Retina (tissue), 1 donor: ENCODE measurements at regions not wholly inside any gene's neighbourhood (a gene's known extent, or its start where the extent isn't known, plus 50 kb on each side); places are given as distances from the start of the nearest gene placed in this dataset.

ENCODE experiments used
- DNase-seq: peaks from one replicate; pipeline ENCODE4 v3.0.0-alpha.2; 2016

DNA sequence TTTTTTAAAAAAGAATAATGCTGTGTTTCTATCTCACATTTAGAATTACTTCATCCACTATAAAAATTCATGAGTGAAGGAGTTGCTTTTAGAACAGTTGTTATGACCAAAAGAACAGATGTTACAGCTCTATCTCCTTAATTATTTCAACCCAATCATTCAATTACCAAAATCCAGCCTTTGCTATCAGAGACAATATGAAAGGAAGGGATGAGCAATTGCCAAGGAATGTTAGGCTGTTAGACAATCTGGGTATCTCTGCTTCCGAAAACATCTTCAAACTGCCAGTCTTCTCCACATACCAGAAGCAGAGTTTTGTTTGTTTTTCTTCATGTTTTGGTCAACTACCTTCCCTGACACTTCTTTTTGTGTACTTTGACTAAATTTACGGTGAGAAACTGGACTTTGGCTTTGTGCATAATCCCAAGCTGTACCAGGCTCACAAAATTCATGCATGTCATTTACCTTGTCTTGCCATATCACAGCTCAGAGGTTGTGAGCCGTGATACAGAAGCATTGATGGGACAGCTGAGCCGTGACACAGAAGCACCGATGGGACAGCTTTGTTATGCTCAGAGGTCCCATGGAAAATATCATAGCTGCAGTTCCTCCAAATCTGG, 405.5 kb downstream of the KIF4B start:
- DNase-seq, result no peak

DNA sequence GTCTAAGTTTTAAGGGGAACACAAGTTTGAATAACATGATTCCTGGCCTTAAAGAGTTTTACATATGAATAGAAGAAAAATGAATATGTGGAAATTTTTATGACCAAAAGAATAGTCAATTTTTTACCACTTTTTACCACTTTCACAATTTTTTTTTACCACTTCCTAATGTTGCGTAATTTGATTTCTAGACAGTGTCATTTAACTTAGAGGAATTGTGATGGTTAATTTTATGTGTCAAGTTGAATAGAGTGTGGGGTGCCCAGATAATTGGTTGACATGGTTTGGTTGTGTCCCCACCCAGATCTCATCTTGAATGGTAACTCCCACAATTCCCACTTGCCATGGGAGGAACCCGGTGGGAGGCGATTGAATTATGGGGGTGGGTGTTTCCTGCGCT, 416.6 kb downstream of the KIF4B start:
- DNase-seq, result no peak

DNA sequence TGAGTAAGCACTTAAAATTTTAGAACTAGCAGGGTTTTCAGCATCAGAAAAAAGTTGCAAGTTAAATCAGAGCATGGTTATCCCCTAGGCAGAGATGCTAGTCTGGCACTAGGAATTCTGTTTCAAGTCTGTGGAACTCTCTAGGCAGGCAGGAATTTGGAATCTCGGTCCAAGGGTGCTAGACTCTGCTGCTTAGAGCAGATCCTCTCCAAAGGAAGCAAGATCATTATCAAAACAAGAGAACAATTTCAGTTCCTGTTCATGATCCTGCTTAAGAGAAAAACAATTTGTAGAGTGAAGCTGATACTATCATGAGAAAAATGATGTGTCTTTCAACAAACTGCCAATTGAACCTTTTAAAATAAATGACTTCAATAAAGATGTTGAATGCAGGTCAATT, 420.7 kb downstream of the KIF4B start:
- no peak for DNase-seq

DNA sequence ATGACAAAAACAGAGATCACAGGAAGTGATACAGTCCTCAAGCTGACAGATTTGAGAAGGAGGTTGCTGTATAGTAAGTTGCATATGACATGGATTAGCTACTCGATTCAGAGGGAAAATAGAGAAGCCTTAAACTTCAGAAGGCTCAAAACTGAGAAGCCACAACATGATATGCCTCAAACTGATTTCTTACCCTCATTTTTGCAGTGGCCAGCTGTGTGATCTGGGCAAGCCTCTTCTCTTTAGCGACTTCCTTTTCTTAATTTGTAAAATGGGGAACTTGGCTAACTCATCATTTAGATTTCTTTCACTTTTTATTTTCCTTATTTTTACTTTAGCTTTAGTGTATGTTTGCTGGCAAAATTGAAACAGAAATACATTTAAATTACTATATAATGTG, 421.1 kb downstream of the KIF4B start:
- no peak for DNase-seq

GRCh38 chr5:155441849-155442248, 428.3 kb downstream of the KIF4B start:
- no peak for DNase-seq

DNA sequence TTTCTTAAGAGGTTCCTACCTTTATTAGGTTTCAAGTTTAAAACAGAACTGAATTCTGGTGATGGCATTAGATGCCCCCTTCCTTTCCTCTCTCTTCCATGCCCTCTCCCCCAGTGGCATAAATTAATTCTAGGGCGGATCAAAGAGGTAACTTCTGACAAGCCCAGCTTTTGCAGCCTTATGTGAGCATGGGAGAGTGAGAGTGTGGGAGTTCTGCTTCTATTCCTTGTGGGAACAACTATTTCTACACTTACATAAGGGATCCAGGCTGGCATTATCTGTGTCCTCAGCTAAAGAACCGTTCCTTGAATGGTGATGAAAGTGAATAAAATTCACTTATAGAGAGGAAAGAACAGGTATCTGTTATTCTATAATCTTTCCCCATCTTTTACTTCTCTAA, 437.6 kb downstream of the KIF4B start:
- DNase-seq, result no peak

GRCh38 chr5:155455791-155456514, 442.4 kb downstream of the KIF4B start:
- DNase-seq, result no peak

DNA sequence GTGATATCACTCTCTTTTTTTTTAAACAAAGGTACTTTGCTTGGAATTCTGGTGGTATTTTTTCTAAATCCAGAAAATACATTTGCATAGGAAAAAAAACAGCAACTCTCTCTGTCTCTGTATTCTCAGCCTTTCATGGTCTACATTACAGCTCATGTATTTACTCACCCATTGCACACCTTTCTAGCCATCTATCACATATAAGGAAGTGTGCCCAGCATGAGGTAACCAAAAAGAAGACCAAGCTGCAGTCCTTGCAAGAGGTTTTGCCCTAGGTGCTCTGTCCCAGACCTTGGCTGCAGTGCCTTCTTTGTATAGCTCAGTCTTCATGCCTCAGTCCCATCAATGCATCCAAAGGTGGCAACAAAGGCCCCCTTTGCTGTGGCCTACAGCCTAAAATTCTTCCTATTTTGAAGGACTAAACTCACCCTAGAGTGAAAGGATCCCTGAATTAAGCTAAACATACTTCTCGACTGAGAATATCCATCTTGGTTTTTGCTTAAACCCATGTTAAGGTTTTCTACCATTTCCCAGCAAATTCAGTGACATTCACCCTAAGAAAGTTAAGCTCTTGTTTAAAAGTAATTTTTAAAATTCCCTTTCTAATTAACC, 446.4 kb downstream of the KIF4B start:
- DNase-seq, result no peak

- no peak for DNase-seq
Observed at GRCh38 chr5:155460501-155460931, 447.0 kb downstream of the KIF4B start.

DNA sequence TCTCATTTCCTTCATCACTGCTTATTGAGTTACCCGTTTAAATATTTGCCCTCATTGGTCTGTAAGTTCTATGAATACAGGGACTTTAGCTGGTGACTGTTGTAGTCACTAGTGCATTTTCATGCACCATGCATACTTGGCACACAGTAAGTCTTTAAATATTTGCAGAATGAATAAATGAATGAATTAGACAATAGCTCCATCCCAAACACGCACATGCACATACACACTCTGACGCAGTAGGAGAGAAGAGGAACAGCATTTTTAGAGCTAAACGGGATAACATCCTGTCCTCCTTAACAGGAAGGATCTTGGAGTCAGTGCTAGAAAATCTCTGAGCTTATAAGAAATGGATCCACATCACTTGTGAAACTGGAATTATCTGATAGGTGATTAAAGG, 447.7 kb downstream of the KIF4B start:
- no peak for DNase-seq

DNA sequence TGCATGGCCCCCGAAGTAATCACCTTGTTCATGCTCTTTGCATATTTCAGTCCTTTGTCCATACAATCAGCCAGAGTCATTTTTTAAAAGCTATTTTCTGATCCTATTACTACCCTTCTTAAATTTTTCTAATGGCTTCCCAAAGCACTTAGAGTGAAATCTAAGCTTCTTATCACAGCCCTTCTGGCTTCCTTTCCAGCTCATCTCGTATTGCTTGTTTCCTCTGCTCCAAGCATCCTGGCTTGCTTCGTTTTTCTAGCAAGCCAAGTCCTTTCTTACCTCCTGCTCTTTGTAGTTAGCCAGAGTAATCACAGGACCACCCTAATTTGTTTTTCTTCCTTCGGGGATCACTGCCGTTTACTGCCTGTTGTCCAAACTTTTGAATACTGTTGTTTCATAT, 453.3 kb downstream of the KIF4B start:
- no peak for DNase-seq

GRCh38 chr5:155471027-155471426, 457.5 kb downstream of the KIF4B start:
- no peak for DNase-seq

DNA sequence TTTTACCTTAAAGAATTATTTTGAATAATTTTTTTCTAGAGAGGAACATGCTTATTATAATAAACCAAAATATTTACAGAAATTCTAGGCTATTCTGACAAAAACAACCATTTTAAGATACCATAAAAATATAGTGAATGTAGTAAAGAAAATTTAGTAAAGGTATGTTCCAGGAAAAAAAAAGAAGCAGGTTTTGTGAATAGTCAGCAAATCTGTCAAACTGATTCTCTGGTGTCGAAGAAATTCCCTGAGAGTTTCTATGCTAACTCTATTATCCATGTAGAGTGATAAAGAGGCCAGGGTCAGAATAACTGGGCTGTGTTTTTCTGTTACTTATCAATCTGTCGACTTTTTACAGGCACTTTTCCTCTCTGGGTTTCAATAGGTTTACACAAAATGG, 459.2 kb downstream of the KIF4B start:
- no peak for DNase-seq

DNA sequence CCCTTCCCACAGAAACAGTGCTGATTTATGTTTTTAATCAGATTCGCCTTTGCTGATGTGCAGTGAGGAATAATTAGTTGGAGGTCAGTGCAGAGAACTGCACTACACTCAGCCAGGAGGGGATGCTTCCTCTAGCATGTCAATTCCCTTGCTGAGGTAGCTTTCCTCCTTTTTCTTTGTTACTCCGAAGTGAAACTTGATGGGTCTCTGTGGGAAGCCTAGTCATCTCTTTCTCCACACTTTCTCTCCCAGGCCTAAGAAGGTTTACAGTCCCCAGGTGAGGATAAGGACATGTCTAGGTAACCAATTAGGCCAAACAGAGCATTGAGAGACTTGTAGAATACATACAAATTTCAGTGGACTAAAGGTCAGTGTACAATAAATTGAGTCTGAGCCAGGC, 461.8 kb downstream of the KIF4B start:
- DNase-seq, result no peak

GRCh38 chr5:155480731-155481131, 467.2 kb downstream of the KIF4B start:
- DNase-seq, result peak; percentile 66

GRCh38 chr5:155481182-155481581, 467.6 kb downstream of the KIF4B start:
- DNase-seq, result no peak

- DNase-seq, result no peak
Observed at GRCh38 chr5:155482428-155482827, 468.9 kb downstream of the KIF4B start.

- no peak for DNase-seq
Observed at GRCh38 chr5:155485386-155485785, 471.8 kb downstream of the KIF4B start.

DNA sequence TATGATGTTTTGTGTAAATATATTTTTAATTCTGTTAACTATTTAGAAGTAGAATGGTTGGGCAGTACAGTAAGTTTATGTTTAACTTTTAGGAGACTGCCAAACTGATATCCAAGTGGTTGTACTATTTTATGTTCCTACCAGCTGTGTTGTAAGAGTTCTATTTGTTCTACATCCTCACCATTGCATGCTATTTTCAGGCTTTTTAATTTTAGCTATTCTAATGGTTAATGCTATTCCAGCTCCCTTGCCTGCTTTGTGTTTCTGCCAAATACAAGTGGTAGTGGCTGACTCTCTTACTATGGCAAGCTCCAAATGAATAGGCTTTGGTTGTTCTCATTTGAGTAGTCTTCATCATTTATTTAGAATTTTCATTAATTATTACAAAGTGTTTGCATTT, 476.4 kb downstream of the KIF4B start:
- DNase-seq, result no peak

DNA sequence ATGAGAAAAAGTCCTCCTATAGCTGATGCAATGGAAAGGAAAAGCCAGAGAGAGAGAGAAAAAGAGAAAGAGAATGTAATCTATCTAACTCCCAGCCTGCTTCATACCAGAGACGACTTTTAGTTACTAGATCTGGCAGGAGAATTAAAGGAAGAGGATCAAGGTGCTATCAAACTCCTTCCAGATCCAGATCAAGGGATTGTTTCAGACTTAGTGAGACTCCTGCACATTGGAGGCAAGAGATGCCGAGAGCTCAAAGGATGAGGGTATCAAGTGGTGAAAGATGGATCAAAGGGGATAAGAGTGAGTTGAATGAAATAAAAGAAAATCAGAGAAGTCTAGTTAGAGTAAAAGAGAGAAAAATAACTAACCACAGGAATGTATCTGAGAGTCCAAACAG, 478.6 kb downstream of the KIF4B start:
- no peak for DNase-seq

GRCh38 chr5:155504606-155505005, 491.1 kb downstream of the KIF4B start:
- peak; percentile 26 for DNase-seq

GRCh38 chr5:155507363-155507762, 493.8 kb downstream of the KIF4B start:
- no peak for DNase-seq

DNA sequence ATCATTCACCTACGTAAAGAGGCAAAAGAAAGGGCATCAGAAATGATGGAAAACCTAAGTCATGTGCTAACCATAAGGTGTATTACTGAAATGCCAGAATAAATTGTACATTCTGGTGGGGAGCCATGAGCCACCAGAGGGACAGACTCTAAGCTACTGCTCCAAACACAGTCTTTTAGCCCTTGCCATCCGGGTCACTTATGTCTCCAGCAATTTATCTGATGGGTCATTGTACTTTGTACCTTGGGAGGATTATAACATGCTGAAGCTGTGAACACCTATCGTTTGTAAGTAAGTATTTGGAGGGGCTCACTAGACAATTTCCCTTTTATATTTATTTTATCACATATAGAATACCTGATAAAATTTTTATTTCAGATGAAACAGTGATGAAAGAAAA, 495.1 kb downstream of the KIF4B start:
- no peak for DNase-seq

GRCh38 chr5:155512329-155512728, 498.8 kb downstream of the KIF4B start:
- peak; percentile 50 for DNase-seq
